H1 (cell line): ENCODE measurements at regions not wholly inside any gene's neighbourhood (a gene's known extent, or its start where the extent isn't known, plus 50 kb on each side); places are given as distances from the start of the nearest gene placed in this dataset.

Experiments used
- POLR2A ChIP-seq, 2 experiments: IDR thresholded peaks; 1 replicate in 1 of 2; 2 replicates in 1 of 2; pipeline ENCODE4 v1.6.1; 2011; ENCODE audit warnings: low read depth in 2 of 2, low read length in 2 of 2, mild to moderate bottlenecking in 2 of 2; ENCODE audit errors: control extremely low read depth in 1 of 2
- RBBP5 ChIP-seq: IDR thresholded peaks from 2 replicates; pipeline ENCODE4 v1.7.1; 2012; ENCODE audit warnings: low read depth, mild to moderate bottlenecking, inconsistent platforms, low read length, moderate library complexity, borderline replicate concordance
- TF ChIP-seq, protein P1 (sequence below), 3 experiments: IDR thresholded peaks; 1 replicate in 2 of 3; 2 replicates in 1 of 3; pipeline versions ENCODE4 v1.5.1 to v1.6.1; 2011; ENCODE audit warnings: low read length in 3 of 3, mild to moderate bottlenecking in 3 of 3, inconsistent platforms in 2 of 3, low read depth in 1 of 3, moderate library complexity in 1 of 3; ENCODE audit not compliant: insufficient read depth in 1 of 3; ENCODE audit errors: control extremely low read depth in 1 of 3

DNA sequence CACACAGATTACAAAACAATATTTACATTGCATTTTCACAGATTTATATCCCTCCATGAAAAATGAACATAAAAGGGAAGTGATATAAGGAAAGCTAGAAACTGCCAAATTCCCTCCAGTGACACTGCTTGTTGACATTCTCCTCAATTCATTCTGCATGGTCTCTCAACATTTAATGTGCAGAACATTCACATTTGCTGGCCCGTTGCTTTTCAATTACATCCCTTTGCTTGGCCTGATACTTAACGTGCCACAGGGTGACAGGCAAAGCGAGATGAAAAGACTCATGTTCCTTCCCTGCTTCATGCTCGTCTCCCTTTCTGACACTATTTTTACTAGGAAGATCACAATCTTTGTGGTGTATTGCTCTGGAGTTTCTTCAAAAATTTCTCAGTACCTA is 1019.7 kb upstream of the LRRN3 start:
- TF ChIP-seq, protein P1, sequence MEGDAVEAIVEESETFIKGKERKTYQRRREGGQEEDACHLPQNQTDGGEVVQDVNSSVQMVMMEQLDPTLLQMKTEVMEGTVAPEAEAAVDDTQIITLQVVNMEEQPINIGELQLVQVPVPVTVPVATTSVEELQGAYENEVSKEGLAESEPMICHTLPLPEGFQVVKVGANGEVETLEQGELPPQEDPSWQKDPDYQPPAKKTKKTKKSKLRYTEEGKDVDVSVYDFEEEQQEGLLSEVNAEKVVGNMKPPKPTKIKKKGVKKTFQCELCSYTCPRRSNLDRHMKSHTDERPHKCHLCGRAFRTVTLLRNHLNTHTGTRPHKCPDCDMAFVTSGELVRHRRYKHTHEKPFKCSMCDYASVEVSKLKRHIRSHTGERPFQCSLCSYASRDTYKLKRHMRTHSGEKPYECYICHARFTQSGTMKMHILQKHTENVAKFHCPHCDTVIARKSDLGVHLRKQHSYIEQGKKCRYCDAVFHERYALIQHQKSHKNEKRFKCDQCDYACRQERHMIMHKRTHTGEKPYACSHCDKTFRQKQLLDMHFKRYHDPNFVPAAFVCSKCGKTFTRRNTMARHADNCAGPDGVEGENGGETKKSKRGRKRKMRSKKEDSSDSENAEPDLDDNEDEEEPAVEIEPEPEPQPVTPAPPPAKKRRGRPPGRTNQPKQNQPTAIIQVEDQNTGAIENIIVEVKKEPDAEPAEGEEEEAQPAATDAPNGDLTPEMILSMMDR (IDR thresholded peaks at IDR 0.05; ENCODE audit: control extremely low read depth in 1 of 3, insufficient read depth in 1 of 3, low read depth in 1 of 3, low read length in 3 of 3) = no peak
- no peak for TF ChIP-seq RBBP5
- no peak for TF ChIP-seq POLR2A (IDR thresholded peaks at IDR 0.05; ENCODE audit: control extremely low read depth in 1 of 2, low read depth in 2 of 2, low read length in 2 of 2)
